HEK293 (cell line): ENCODE measurements at regions not wholly inside any gene's neighbourhood (a gene's known extent, or its start where the extent isn't known, plus 50 kb on each side); places are given as distances from the start of the nearest gene placed in this dataset.

Source experiments
- CTCF ChIA-PET: fragments of 350-600 bp; formaldehyde crosslinking; extraction: SDS; loops from one replicate; lab custom pipeline; 2021; ENCODE audit warnings: antibody characterized with exemption; lab: Yijun Ruan, JAX
- POLR2A ChIA-PET: fragments of 300-600 bp; formaldehyde crosslinking; extraction: SDS; loops from one replicate; lab custom pipeline; 2020; ENCODE audit warnings: antibody characterized with exemption, inconsistent platforms; lab: Yijun Ruan, JAX
- H3K27ac ChIP-seq: fragments of 200-500 bp; sonication (Bioruptor generic); 2 replicates; pipeline ENCODE4 v1.5.1; 2014; ENCODE audit warnings: low read depth, low read length, control low read depth, inconsistent platforms; ENCODE audit errors: extremely low read depth
- H3K36me3 ChIP-seq, 2 experiments: fragments of 200-500 bp in 1 of 2; sonication (Bioruptor generic) in 1 of 2; 1 replicate in 1 of 2; 2 replicates in 1 of 2; pipeline ENCODE4 v1.5.1; 2014 to 2017; ENCODE audit warnings: inconsistent platforms in 2 of 2, low read length in 2 of 2; ENCODE audit not compliant: control insufficient read depth in 2 of 2, insufficient read depth in 1 of 2
- H3K4me1 ChIP-seq: fragments of 200-500 bp; sonication (Bioruptor generic); 2 replicates; pipeline ENCODE4 v1.5.1; 2014; ENCODE audit warnings: mild to moderate bottlenecking, low read length, inconsistent platforms; ENCODE audit not compliant: control insufficient read depth, insufficient read depth
- H3K4me3 ChIP-seq: 2 replicates; pipeline ENCODE4 v1.5.1; 2011; ENCODE audit warnings: low read depth, mild to moderate bottlenecking, control low read depth, low read length, moderate library complexity
- H3K9me3 ChIP-seq: fragments of 200-500 bp; sonication (Bioruptor generic); 2 replicates; pipeline ENCODE4 v1.5.1; 2014; ENCODE audit warnings: low read depth, low read length, inconsistent platforms; ENCODE audit not compliant: control insufficient read depth, insufficient read depth
- AEBP2 ChIP-seq: fragments of 450-650 bp; formaldehyde crosslinking; IDR thresholded peaks from 2 replicates; pipeline ENCODE4 v1.5.1; 2016; ENCODE audit warnings: missing biosample characterization, missing genetic modification characterization, borderline replicate concordance
- EGR2 ChIP-seq: fragments of 450-650 bp; formaldehyde crosslinking; IDR thresholded peaks from 2 replicates; pipeline ENCODE4 v1.5.1; 2016; ENCODE audit warnings: low read depth, missing biosample characterization, missing genetic modification characterization
- GFI1B ChIP-seq: fragments of 450-650 bp; formaldehyde crosslinking; IDR thresholded peaks from 2 replicates; pipeline ENCODE4 v1.5.1; 2016; ENCODE audit warnings: missing biosample characterization, missing genetic modification characterization
- GLI2 ChIP-seq: fragments of 450-650 bp; formaldehyde crosslinking; IDR thresholded peaks from 2 replicates; pipeline ENCODE4; 2017; ENCODE audit warnings: missing biosample characterization, missing genetic modification characterization, low read depth, borderline replicate concordance
- REPIN1 ChIP-seq: fragments of 450-650 bp; formaldehyde crosslinking; IDR thresholded peaks from 2 replicates; pipeline ENCODE4 v1.5.1; 2017; ENCODE audit warnings: missing biosample characterization, missing genetic modification characterization, low read depth
- REST ChIP-seq: fragments of 450-650 bp; formaldehyde crosslinking; IDR thresholded peaks from 2 replicates; pipeline ENCODE4 v1.5.1; 2016; ENCODE audit warnings: missing biosample characterization, missing genetic modification characterization
- SP2 ChIP-seq: fragments of 450-650 bp; formaldehyde crosslinking; IDR thresholded peaks from 2 replicates; pipeline ENCODE4 v1.5.1; 2016; ENCODE audit warnings: missing biosample characterization, missing genetic modification characterization
- ZFP69B ChIP-seq: fragments of 450-650 bp; formaldehyde crosslinking; IDR thresholded peaks from 2 replicates; pipeline ENCODE4 v1.5.1; 2016; ENCODE audit warnings: missing biosample characterization, missing genetic modification characterization
- ZNF157 ChIP-seq: fragments of 450-650 bp; formaldehyde crosslinking; IDR thresholded peaks from 2 replicates; pipeline ENCODE4 v1.5.1; 2016; ENCODE audit warnings: missing biosample characterization, missing genetic modification characterization
- ZNF175 ChIP-seq: fragments of 450-650 bp; formaldehyde crosslinking; IDR thresholded peaks from 2 replicates; pipeline ENCODE4 v1.5.1; 2016; ENCODE audit warnings: missing biosample characterization, missing genetic modification characterization
- ZNF24 ChIP-seq: fragments of 450-650 bp; formaldehyde crosslinking; IDR thresholded peaks from 2 replicates; pipeline ENCODE4 v1.5.1; 2016; ENCODE audit warnings: missing biosample characterization, missing genetic modification characterization
- ZNF248 ChIP-seq: fragments of 450-650 bp; formaldehyde crosslinking; IDR thresholded peaks from 2 replicates; pipeline ENCODE4 v1.5.1; 2017; ENCODE audit warnings: missing biosample characterization, missing genetic modification characterization
- ZNF274 ChIP-seq, 2 experiments: fragments of 200-500 bp in 1 of 2; fragments of 450-650 bp in 1 of 2; sonication (Bioruptor generic) in 1 of 2; formaldehyde crosslinking in 1 of 2; IDR thresholded peaks; 2 replicates each; pipeline versions ENCODE4 v1.5.1 to v1.6.1; 2014 to 2016; ENCODE audit warnings: borderline replicate concordance in 1 of 2, inconsistent platforms in 1 of 2, low read length in 1 of 2, missing biosample characterization in 1 of 2, missing genetic modification characterization in 1 of 2
- ZNF280C ChIP-seq: fragments of 450-650 bp; formaldehyde crosslinking; IDR thresholded peaks from 2 replicates; pipeline ENCODE4 v1.5.1; 2016; ENCODE audit warnings: missing biosample characterization, missing genetic modification characterization
- ZNF354C ChIP-seq: fragments of 450-650 bp; formaldehyde crosslinking; IDR thresholded peaks from 2 replicates; pipeline ENCODE4 v1.5.1; 2016; ENCODE audit warnings: missing biosample characterization, missing genetic modification characterization, low read depth, borderline replicate concordance
- ZNF423 ChIP-seq: fragments of 450-650 bp; formaldehyde crosslinking; IDR thresholded peaks from 2 replicates; pipeline ENCODE4 v1.5.1; 2016; ENCODE audit warnings: missing biosample characterization, missing genetic modification characterization
- ZNF48 ChIP-seq: fragments of 450-650 bp; formaldehyde crosslinking; IDR thresholded peaks from 2 replicates; pipeline ENCODE4 v1.5.1; 2016; ENCODE audit warnings: missing biosample characterization, missing genetic modification characterization
- ZNF501 ChIP-seq: fragments of 450-650 bp; formaldehyde crosslinking; IDR thresholded peaks from 2 replicates; pipeline ENCODE4 v1.5.1; 2016; ENCODE audit warnings: missing biosample characterization, missing genetic modification characterization
- ZNF514 ChIP-seq: fragments of 450-650 bp; formaldehyde crosslinking; IDR thresholded peaks from 2 replicates; pipeline ENCODE4 v1.5.1; 2016; ENCODE audit warnings: missing biosample characterization, missing genetic modification characterization
- ZNF561 ChIP-seq: fragments of 450-650 bp; IDR thresholded peaks from 2 replicates; pipeline ENCODE4 v1.5.1; 2018; ENCODE audit warnings: missing biosample characterization, missing genetic modification characterization, borderline replicate concordance
- ZNF585B ChIP-seq: fragments of 450-650 bp; formaldehyde crosslinking; IDR thresholded peaks from 2 replicates; pipeline ENCODE4 v1.5.1; 2016; ENCODE audit warnings: missing biosample characterization, missing genetic modification characterization
- ZNF629 ChIP-seq: fragments of 450-650 bp; formaldehyde crosslinking; IDR thresholded peaks from 2 replicates; pipeline ENCODE4 v1.5.1; 2017; ENCODE audit warnings: missing biosample characterization, missing genetic modification characterization
- ZNF654 ChIP-seq: fragments of 450-650 bp; formaldehyde crosslinking; IDR thresholded peaks from 2 replicates; pipeline ENCODE4 v1.5.1; 2016; ENCODE audit warnings: low read depth, missing biosample characterization, missing genetic modification characterization
- ZNF677 ChIP-seq: fragments of 450-650 bp; IDR thresholded peaks from 2 replicates; pipeline ENCODE4 v1.5.0; 2018; ENCODE audit warnings: missing biosample characterization, mild to moderate bottlenecking, missing genetic modification characterization, moderate library complexity
- ZNF76 ChIP-seq: fragments of 450-650 bp; formaldehyde crosslinking; IDR thresholded peaks from 2 replicates; pipeline ENCODE4; 2016; ENCODE audit warnings: low read depth, missing biosample characterization, missing genetic modification characterization, borderline replicate concordance
- ZNF843 ChIP-seq: fragments of 450-650 bp; formaldehyde crosslinking; IDR thresholded peaks from 2 replicates; pipeline ENCODE4 v1.5.1; 2016; ENCODE audit warnings: missing biosample characterization, missing genetic modification characterization

- TF ChIP-seq ZNF585B (tag by site-specific recombination): no peak
- TF ChIP-seq GLI2 (tag by site-specific recombination): no peak
- TF ChIP-seq ZNF423 (tag by site-specific recombination): no peak
- no peak for TF ChIP-seq REPIN1 (tag by site-specific recombination)
- TF ChIP-seq ZNF280C (tag by site-specific recombination): no peak
- no peak for TF ChIP-seq ZNF76 (tag by site-specific recombination)
- no peak for TF ChIP-seq ZNF48
- no peak for TF ChIP-seq ZNF24 (tag by site-specific recombination)
- TF ChIP-seq ZNF843: no peak
- TF ChIP-seq ZNF157 (tag by site-specific recombination): no peak
- no peak for TF ChIP-seq ZNF175 (tag by site-specific recombination)
- no peak for TF ChIP-seq REST (tag by site-specific recombination)
- no peak for TF ChIP-seq GFI1B (tag by site-specific recombination)
- no peak for TF ChIP-seq SP2 (tag by site-specific recombination)
- TF ChIP-seq ZNF629: no peak
- no peak for TF ChIP-seq ZNF677 (tag by site-specific recombination)
- TF ChIP-seq ZNF354C (tag by site-specific recombination): no peak
- no peak for TF ChIP-seq AEBP2
- TF ChIP-seq ZNF274 (IDR thresholded peaks at IDR 0.05; ENCODE audit: low read length): no peak
- TF ChIP-seq ZNF274 (tag by site-specific recombination; IDR thresholded peaks at IDR 0.05; ENCODE audit: borderline replicate concordance): no peak
- TF ChIP-seq ZFP69B (tag by site-specific recombination): no peak
- no peaks in the 10 kb centered on the region for H3K4me1 ChIP-seq
- H3K36me3 ChIP-seq: no peaks in the 10 kb centered on the region
- no peak overlapping the region for H3K27ac ChIP-seq
- ChIA-PET CTCF (no interaction called here), POLR2A (no interaction called here)
- no peak overlapping the region for H3K4me3 ChIP-seq
- no peaks in the 10 kb centered on the region for H3K9me3 ChIP-seq
These were observed 140.9 kb downstream of the HNRNPD start for GRCh38 chr4:82232891-82233290.

- no peaks in the 10 kb centered on the region for H3K36me3 ChIP-seq
- ChIA-PET CTCF (no interaction called here), POLR2A (no interaction called here)
- H3K4me1 ChIP-seq: no peaks in the 10 kb centered on the region
- TF ChIP-seq ZNF654 (tag by site-specific recombination) (no peak), ZNF248 (tag by site-specific recombination) (no peak), SP2 (tag by site-specific recombination) (no peak), ZNF501 (tag by site-specific recombination) (no peak), ZNF561 (tag by site-specific recombination) (no peak), ZNF514 (tag by site-specific recombination) (no peak), EGR2 (no peak)
- H3K27ac ChIP-seq: no peak overlapping the region
- H3K4me3 ChIP-seq: no peak overlapping the region
- H3K9me3 ChIP-seq: no peaks in the 10 kb centered on the region
These were observed 142.0 kb downstream of the HNRNPD start for GRCh38 chr4:82231806-82232205.
